ENCODE measurements at regions not wholly inside any gene's neighbourhood (a gene's known extent, or its start where the extent isn't known, plus 50 kb on each side); places are given as distances from the start of the nearest gene placed in this dataset.

- no peak overlapping the region for H3K27ac ChIP-seq
- H3K4me3 ChIP-seq = no peak overlapping the region
- H3K27me3 ChIP-seq = no peaks in the 10 kb centered on the region
- no peaks in the 10 kb centered on the region for H3K9me3 ChIP-seq (replicated peaks in 1 of 3)
- H3K4me1 ChIP-seq (replicated peaks in 1 of 2) = no peaks in the 10 kb centered on the region
- DNase-seq = no peak
- intact Hi-C loops (cut with DNase I) = no loop called here
- WGBS, 4 donors = 53 to 64% (median 59%) methylated on average over 4 of the region's 4 CpGs
- H3K36me3 ChIP-seq (replicated peaks in 1 of 2) = no peaks in the 10 kb centered on the region
- no peak for TF ChIP-seq POLR2A (IDR thresholded peaks at IDR 0.05)
- no peak for TF ChIP-seq CTCF (IDR thresholded peaks at IDR 0.05)
Measured at GRCh38 chr12:13599176-13599575, 382.2 kb downstream of the GRIN2B start.

GRCh38 chr12:13597837-13598236, 383.6 kb downstream of the GRIN2B start:
- WGBS, 4 donors = 60 to 93% (median 87%) methylated on average over 1 to 2 of the region's 2 CpGs
- no peak for TF ChIP-seq CTCF (IDR thresholded peaks at IDR 0.05)
- no peak for TF ChIP-seq POLR2A (IDR thresholded peaks at IDR 0.05)
- no peaks in the 10 kb centered on the region for H3K9me3 ChIP-seq (replicated peaks in 1 of 3)
- intact Hi-C loops (cut with DNase I) = no loop called here
- no peaks in the 10 kb centered on the region for H3K36me3 ChIP-seq (replicated peaks in 1 of 2)
- H3K27me3 ChIP-seq = no peaks in the 10 kb centered on the region
- DNase-seq = no peak
- no peak overlapping the region for H3K4me3 ChIP-seq
- no peak overlapping the region for H3K27ac ChIP-seq
- H3K4me1 ChIP-seq (replicated peaks in 1 of 2) = no peaks in the 10 kb centered on the region

GRCh38 chr12:13597166-13597565, 384.2 kb downstream of the GRIN2B start:
- H3K27ac ChIP-seq = no peak overlapping the region
- H3K4me3 ChIP-seq = no peak overlapping the region
- no peaks in the 10 kb centered on the region for H3K4me1 ChIP-seq (replicated peaks in 1 of 2)
- no peaks in the 10 kb centered on the region for H3K27me3 ChIP-seq
- DNase-seq = no peak
- H3K9me3 ChIP-seq (replicated peaks in 1 of 3) = no peaks in the 10 kb centered on the region
- TF ChIP-seq CTCF (IDR thresholded peaks at IDR 0.05) = no peak
- TF ChIP-seq POLR2A (IDR thresholded peaks at IDR 0.05) = no peak
- no peaks in the 10 kb centered on the region for H3K36me3 ChIP-seq (replicated peaks in 1 of 2)
- intact Hi-C loops (cut with DNase I) = no loop called here
- WGBS, 4 donors = 58 to 83% (median 68%) methylated on average over 4 of the region's 4 CpGs

GRCh38 chr12:13596714-13597113, 384.7 kb downstream of the GRIN2B start:
- no peak for DNase-seq
- H3K36me3 ChIP-seq (replicated peaks in 1 of 2) = no peaks in the 10 kb centered on the region
- no peak overlapping the region for H3K4me3 ChIP-seq
- H3K27me3 ChIP-seq = no peaks in the 10 kb centered on the region
- no peak overlapping the region for H3K27ac ChIP-seq
- intact Hi-C loops (cut with DNase I) = no loop called here
- no peaks in the 10 kb centered on the region for H3K4me1 ChIP-seq (replicated peaks in 1 of 2)
- 58 to 78% (median 63%) methylated on average over 1 of the region's 1 CpG for WGBS, 4 donors
- H3K9me3 ChIP-seq (replicated peaks in 1 of 3) = no peaks in the 10 kb centered on the region
- TF ChIP-seq POLR2A (IDR thresholded peaks at IDR 0.05) (no peak), CTCF (IDR thresholded peaks at IDR 0.05) (no peak)
